SK-N-MC (cell line): ENCODE measurements at regions not wholly inside any gene's neighbourhood (a gene's known extent, or its start where the extent isn't known, plus 50 kb on each side); places are given as distances from the start of the nearest gene placed in this dataset.
A peak's percentile ranks its signal among the peaks of the same experiment; 100 is the strongest.

Experiments used
- DNase-seq: peaks from one replicate; pipeline ENCODE4 v3.0.0-alpha.2; 2011; ENCODE audit warnings: low read depth, low spot score
- H3K27ac ChIP-seq: fragments of 200-600 bp; sonication (generic); 2 replicates; pipeline ENCODE4 v1.5.1; 2016; ENCODE audit warnings: mixed run types
- H3K36me3 ChIP-seq: fragments of 200-600 bp; sonication (generic); 2 replicates; pipeline ENCODE4 v1.6.1; 2017; ENCODE audit warnings: antibody characterized with exemption, low read length, mixed read lengths; ENCODE audit not compliant: insufficient read depth
- H3K4me3 ChIP-seq: fragments of 200-600 bp; sonication (generic); 2 replicates; pipeline ENCODE4 v1.5.1; 2016
- H3K9ac ChIP-seq: fragments of 200-600 bp; sonication (generic); 2 replicates; pipeline ENCODE4 v1.8.0; 2017; ENCODE audit warnings: mixed run types, mixed read lengths; ENCODE audit not compliant: insufficient read length
- H3K9me3 ChIP-seq: fragments of 200-600 bp; sonication (generic); 2 replicates; pipeline ENCODE4 v1.6.1; 2017; ENCODE audit warnings: low read depth, mild to moderate bottlenecking, antibody characterized with exemption, low read length, moderate library complexity, mixed read lengths
- EZH2 ChIP-seq: fragments of 200-600 bp; sonication (generic); IDR thresholded peaks from one replicate; pipeline ENCODE4 v1.6.1; 2017; ENCODE audit warnings: antibody characterized with exemption
- FOXP2 ChIP-seq: optimal IDR thresholded peaks from 2 replicates; pipeline ENCODE3; 2011; ENCODE audit warnings: mild to moderate bottlenecking, moderate library complexity; ENCODE audit not compliant: insufficient read depth; ENCODE audit errors: extremely low read length, control extremely low read depth
- POLR2AphosphoS5 ChIP-seq: IDR thresholded peaks from 2 replicates; pipeline ENCODE4 v1.6.1; 2012; ENCODE audit warnings: mild to moderate bottlenecking, low read depth, low read length, borderline replicate concordance

DNA sequence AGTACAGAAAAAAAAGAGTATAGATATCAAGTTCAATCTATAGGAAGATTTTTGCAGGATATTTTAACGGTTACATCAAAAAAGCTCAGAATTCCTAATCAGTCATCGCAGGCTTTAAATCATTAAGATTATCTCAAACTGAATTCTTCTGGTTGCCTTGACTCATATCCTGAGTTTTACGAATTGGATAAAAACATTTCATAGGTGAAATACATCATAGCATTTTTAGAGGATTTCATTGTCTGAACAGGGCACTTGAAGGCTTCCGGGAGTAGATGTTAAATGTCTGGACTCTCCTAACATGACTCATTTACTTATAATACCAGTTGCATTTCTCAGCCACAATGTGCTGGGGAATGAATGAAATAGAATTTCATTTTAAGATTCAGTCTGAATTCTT, 2216.6 kb upstream of the RAG2 start:
- Histone ChIP-seq H3K9me3 (no peaks in the 10 kb centered on the region), H3K27ac (no peak overlapping the region), H3K36me3 (no peaks in the 10 kb centered on the region), H3K9ac (no peak overlapping the region), H3K4me3 (no peak overlapping the region)
- no peak for TF ChIP-seq EZH2
- no peak for TF ChIP-seq POLR2AphosphoS5
- no peak for TF ChIP-seq FOXP2
- DNase-seq: no peak

DNA sequence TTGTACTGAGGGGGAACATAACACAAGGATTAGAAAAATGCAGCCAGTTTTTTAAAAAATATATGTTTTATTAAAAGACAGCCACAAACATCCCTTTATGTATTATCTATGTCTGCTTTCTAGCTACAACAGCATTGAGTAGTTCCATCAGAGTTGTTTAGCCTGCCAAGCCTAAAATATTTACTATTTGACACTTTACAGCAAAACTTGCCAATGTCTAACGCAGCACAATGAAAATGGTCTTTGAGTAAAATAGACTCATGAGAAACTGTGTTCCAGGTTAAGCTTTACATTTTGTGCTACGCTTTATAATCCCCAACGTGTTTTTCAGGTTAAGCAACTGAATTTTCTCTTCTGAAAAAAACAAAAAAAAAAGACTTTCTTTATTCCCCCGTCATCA, 2211.5 kb upstream of the RAG2 start:
- H3K36me3 ChIP-seq: no peaks in the 10 kb centered on the region
- no peak for TF ChIP-seq POLR2AphosphoS5
- no peak for TF ChIP-seq FOXP2
- no peak for TF ChIP-seq EZH2
- H3K27ac ChIP-seq: no peak overlapping the region
- no peak for DNase-seq
- H3K9ac ChIP-seq: no peak overlapping the region
- no peak overlapping the region for H3K4me3 ChIP-seq
- no peaks in the 10 kb centered on the region for H3K9me3 ChIP-seq

DNA sequence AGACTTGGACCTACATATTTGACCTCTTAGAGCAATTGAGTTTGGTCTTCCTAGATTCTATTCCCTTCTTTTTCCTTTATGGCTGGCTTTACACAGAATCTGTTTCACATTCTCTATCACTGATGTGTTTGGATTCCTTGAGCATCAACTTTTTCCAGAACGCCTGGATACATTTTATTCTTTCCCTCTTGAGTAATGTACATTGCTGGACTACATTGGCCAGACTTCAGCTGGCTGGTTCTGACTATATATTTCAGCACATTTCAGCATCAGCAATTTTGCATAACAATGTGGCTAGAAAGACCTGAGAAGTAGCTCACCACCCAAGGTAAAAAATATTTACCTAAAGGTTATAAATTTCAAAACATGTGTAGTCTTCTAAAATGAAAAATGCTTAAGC, 2198.2 kb upstream of the RAG2 start:
- no peak for DNase-seq
- TF ChIP-seq EZH2: no peak
- TF ChIP-seq POLR2AphosphoS5: no peak
- no peak for TF ChIP-seq FOXP2
- H3K9me3 ChIP-seq: no peaks in the 10 kb centered on the region
- no peak overlapping the region for H3K4me3 ChIP-seq
- no peak overlapping the region for H3K27ac ChIP-seq
- 0 out of 2 replicates have a peak, but pooled peaks cover 5% of the 10 kb centered on the region for H3K36me3 ChIP-seq
- H3K9ac ChIP-seq: no peak overlapping the region

DNA sequence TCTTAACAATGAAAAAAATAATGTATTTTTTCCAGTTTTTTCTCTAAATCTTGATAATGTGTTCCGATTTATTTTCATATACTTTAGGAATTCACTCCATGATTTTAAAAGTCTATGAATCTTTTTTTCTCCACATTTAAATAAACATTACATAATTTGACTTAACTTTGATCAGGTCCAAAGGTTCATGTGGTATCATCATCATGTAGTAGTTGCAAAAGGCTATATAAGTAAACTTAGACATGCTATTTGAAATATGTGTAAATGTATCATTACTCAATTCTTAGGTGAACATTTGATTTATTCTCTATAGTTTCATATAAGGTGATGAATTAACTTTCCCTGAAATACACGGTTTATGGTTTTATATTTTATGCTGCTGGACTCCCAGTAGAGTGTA, 2197.0 kb upstream of the RAG2 start:
- Histone ChIP-seq H3K9ac (no peak overlapping the region), H3K4me3 (no peak overlapping the region), H3K27ac (no peak overlapping the region), H3K9me3 (no peaks in the 10 kb centered on the region), H3K36me3 (0 out of 2 replicates have a peak, but pooled peaks cover 5% of the 10 kb centered on the region)
- no peak for DNase-seq
- TF ChIP-seq EZH2 (no peak), FOXP2 (no peak), POLR2AphosphoS5 (no peak)

DNA sequence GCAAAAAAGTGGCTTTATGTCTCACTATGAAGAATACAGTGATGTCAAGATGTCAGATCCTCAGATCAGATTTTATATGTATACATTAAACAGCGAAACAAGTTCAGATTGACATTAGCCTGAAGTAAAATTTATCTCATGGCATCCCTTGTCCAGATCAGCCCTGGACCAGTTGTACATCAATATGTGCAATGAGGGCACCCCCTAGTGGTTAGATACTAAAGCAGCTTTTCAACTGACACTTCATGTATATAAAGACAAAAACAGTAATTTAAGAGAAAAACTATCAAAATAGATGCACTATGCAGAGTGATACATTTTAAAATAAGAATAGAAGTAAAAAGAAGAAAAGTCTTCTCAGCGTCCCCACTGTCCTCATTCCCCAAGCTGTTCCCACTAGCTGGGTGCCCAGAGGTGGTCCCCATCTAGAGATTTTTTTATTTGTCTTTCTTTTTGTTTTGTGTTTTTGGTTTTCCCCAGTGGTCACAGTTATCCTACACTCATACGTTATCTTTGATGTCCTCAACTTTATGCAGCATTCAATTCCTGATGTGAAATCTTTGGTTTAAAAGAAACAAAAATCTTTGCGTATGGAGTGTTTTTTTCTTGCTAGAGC, 2193.4 kb upstream of the RAG2 start:
- no peak overlapping the region for H3K4me3 ChIP-seq
- H3K9me3 ChIP-seq: no peaks in the 10 kb centered on the region
- H3K36me3 ChIP-seq: 0 out of 2 replicates have a peak, but pooled peaks cover 5% of the 10 kb centered on the region
- H3K27ac ChIP-seq: peak overlapping the region; percentile 22; the same call in 1 of the 2 replicates
- DNase-seq: peak; percentile 71
- peak overlapping the region; percentile 26 for H3K9ac ChIP-seq
- TF ChIP-seq POLR2AphosphoS5 (no peak), FOXP2 (no peak), EZH2 (no peak)

DNA sequence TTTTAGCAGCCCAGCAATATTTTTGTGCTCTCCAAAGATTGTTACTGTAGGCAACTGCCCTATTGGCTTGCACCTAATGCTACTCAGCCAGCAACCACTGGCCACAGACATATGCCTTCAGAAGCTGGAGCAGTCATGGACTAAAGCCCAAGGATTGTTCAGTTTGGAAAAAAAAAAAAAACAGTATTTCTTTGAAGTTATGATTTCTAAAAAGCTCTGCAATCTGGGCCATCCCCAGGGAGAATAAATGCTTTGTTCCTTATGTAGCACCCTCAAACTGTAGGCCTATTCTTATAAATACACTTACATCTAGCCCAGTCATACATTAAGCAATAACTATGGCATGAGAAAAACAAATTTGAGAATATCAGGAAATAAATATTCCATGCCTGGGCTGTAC, 2190.5 kb upstream of the RAG2 start:
- DNase-seq: no peak
- no peak overlapping the region for H3K9ac ChIP-seq
- no peaks in the 10 kb centered on the region for H3K9me3 ChIP-seq
- no peak overlapping the region for H3K27ac ChIP-seq
- H3K4me3 ChIP-seq: no peak overlapping the region
- no peaks in the 10 kb centered on the region for H3K36me3 ChIP-seq
- TF ChIP-seq FOXP2 (no peak), POLR2AphosphoS5 (no peak), EZH2 (no peak)

DNA sequence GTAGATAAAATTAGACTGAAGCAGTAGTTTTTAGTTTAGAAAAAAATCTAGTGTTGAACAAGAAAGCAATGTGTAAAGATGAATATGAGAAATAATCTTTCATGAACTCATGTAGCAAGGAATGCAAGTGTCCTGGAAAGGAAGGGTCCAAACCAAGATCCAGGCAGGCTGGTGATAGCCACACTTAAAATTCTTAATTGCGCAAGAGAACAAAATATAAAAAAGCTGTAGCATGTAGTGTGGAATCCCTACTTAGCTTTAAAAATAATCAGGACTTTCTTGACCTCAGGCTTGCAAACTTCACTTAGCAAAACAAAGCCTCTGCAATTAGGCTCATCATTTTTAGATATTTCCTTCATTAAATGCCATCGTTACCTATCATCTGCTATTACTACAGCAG, 2186.1 kb upstream of the RAG2 start:
- Histone ChIP-seq H3K4me3 (no peak overlapping the region), H3K9me3 (no peaks in the 10 kb centered on the region), H3K9ac (no peak overlapping the region), H3K27ac (no peak overlapping the region), H3K36me3 (no peaks in the 10 kb centered on the region)
- no peak for TF ChIP-seq POLR2AphosphoS5
- no peak for TF ChIP-seq EZH2
- no peak for TF ChIP-seq FOXP2
- DNase-seq: no peak

DNA sequence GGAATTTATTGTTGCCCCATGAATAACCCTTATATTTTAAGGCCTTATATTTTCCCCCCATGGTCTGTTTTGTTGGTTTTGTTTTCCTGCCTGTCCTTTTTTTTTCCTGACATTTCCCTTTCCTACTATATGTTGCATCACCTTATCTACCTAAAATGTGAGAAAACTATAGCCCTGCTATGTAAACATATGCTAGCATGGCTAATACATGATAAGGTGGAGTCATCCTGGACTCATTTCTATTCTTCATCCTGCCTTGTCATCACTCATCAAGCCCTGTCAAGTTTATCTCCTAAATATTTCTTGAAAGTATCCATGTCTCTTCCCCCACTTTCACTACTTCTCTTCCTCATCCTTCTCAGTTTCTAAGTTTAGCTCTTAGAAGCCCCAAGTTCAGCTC, 2168.8 kb upstream of the RAG2 start:
- no peak for DNase-seq
- Histone ChIP-seq H3K4me3 (no peak overlapping the region), H3K9ac (no peak overlapping the region), H3K9me3 (no peaks in the 10 kb centered on the region), H3K36me3 (no peaks in the 10 kb centered on the region), H3K27ac (no peak overlapping the region)
- TF ChIP-seq FOXP2: no peak
- no peak for TF ChIP-seq POLR2AphosphoS5
- no peak for TF ChIP-seq EZH2

DNA sequence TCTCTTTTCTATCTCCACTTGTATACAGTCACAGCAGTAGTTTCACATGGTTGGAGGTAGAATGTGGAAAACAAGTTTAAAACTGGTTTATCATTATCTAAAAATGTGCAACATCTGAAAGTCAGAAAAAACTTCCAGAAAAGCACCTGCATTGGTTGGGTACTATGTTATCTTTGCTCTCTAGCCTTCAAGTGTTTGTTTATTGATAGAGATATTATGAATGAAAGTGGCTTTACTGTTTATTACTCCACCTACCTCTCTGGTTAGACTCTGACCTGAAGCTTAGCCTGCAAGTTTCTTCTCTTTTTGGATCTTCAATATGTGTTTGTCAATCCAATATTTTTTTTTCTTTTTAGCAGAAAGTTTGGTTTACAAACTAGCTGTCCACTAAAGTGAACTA, 2161.4 kb upstream of the RAG2 start:
- TF ChIP-seq EZH2 (no peak), FOXP2 (no peak), POLR2AphosphoS5 (no peak)
- Histone ChIP-seq H3K4me3 (no peak overlapping the region), H3K9ac (no peak overlapping the region), H3K27ac (no peak overlapping the region), H3K9me3 (no peaks in the 10 kb centered on the region), H3K36me3 (no peaks in the 10 kb centered on the region)
- no peak for DNase-seq
